H9 (cell line): ENCODE measurements at regions not wholly inside any gene's neighbourhood (a gene's known extent, or its start where the extent isn't known, plus 50 kb on each side); places are given as distances from the start of the nearest gene placed in this dataset.

Experiments
- DNase-seq: peaks from one replicate; pipeline ENCODE4 v3.0.0-alpha.2; 2017
- H2AFZ ChIP-seq: one replicate; pipeline ENCODE4 v1.6.1; 2013; ENCODE audit warnings: mild to moderate bottlenecking, low read length, control low read depth, moderate library complexity
- H2AK5ac ChIP-seq: 2 replicates; pipeline ENCODE4 v1.6.1; 2013; ENCODE audit warnings: low read length, control low read depth, mixed read lengths; ENCODE audit not compliant: insufficient read length
- H2BK120ac ChIP-seq: one replicate; pipeline ENCODE4 v1.6.1; 2013; ENCODE audit warnings: low read depth, mild to moderate bottlenecking, low read length, control low read depth, inconsistent platforms; ENCODE audit not compliant: poor library complexity, severe bottlenecking
- H2BK12ac ChIP-seq: 2 replicates; pipeline ENCODE4 v1.6.1; 2013; ENCODE audit warnings: low read length, control low read depth, mixed read lengths, low read depth; ENCODE audit not compliant: insufficient read length
- H2BK15ac ChIP-seq: 2 replicates; pipeline ENCODE4 v1.6.1; 2013; ENCODE audit warnings: low read depth, low read length, control low read depth
- H2BK20ac ChIP-seq: one replicate; pipeline ENCODE4 v1.6.1; 2013; ENCODE audit warnings: low read depth, mild to moderate bottlenecking, low read length, control low read depth, inconsistent platforms; ENCODE audit not compliant: poor library complexity, severe bottlenecking
- H2BK5ac ChIP-seq: 2 replicates; pipeline ENCODE4 v1.6.1; 2013; ENCODE audit warnings: low read length, control low read depth, mixed read lengths; ENCODE audit not compliant: insufficient read length
- H3K14ac ChIP-seq: 2 replicates; pipeline ENCODE4 v1.6.1; 2013; ENCODE audit warnings: low read length, control low read depth; ENCODE audit not compliant: insufficient read depth
- H3K18ac ChIP-seq: 2 replicates; pipeline ENCODE4 v1.6.1; 2013; ENCODE audit warnings: low read depth, mild to moderate bottlenecking, mixed read lengths, low read length, control low read depth; ENCODE audit not compliant: insufficient read length
- H3K23ac ChIP-seq: 2 replicates; pipeline ENCODE4 v1.6.1; 2013; ENCODE audit warnings: low read length, control low read depth, mixed read lengths, low read depth; ENCODE audit not compliant: insufficient read length
- H3K23me2 ChIP-seq: 2 replicates; pipeline ENCODE4 v1.6.1; 2013; ENCODE audit warnings: low read depth, mild to moderate bottlenecking, mixed read lengths, low read length, control low read depth; ENCODE audit not compliant: insufficient read length, poor library complexity, severe bottlenecking
- H3K27ac ChIP-seq: 2 replicates; pipeline ENCODE4 v1.5.1; 2013; ENCODE audit warnings: low read length, control low read depth, mixed read lengths, low read depth; ENCODE audit not compliant: insufficient read length
- H3K27me3 ChIP-seq: 2 replicates; pipeline ENCODE4 v1.6.1; 2013; ENCODE audit warnings: low read length, control low read depth, inconsistent platforms; ENCODE audit not compliant: insufficient read depth
- H3K4ac ChIP-seq: 2 replicates; pipeline ENCODE4 v1.6.1; 2013; ENCODE audit warnings: low read depth, mild to moderate bottlenecking, control low read depth, inconsistent platforms, low read length, moderate library complexity
- H3K4me1 ChIP-seq: 2 replicates; pipeline ENCODE4 v1.6.1; 2013; ENCODE audit warnings: low read length, control low read depth, inconsistent platforms; ENCODE audit not compliant: insufficient read depth
- H3K4me2 ChIP-seq: 2 replicates; pipeline ENCODE4 v1.6.1; 2013; ENCODE audit warnings: low read length, control low read depth, mixed read lengths; ENCODE audit not compliant: insufficient read length, insufficient read depth
- H3K56ac ChIP-seq: 2 replicates; pipeline ENCODE4 v1.6.1; 2013; ENCODE audit warnings: low read depth, mild to moderate bottlenecking, mixed read lengths, low read length, control low read depth; ENCODE audit not compliant: insufficient read length
- H3K79me1 ChIP-seq: 2 replicates; pipeline ENCODE4 v1.6.1; 2013; ENCODE audit warnings: low read depth, mild to moderate bottlenecking, moderate library complexity, low read length, control low read depth, inconsistent platforms; ENCODE audit not compliant: insufficient read depth, poor library complexity, severe bottlenecking
- H3K79me2 ChIP-seq: 2 replicates; pipeline ENCODE4 v1.6.1; 2013; ENCODE audit warnings: low read length, control low read depth, inconsistent platforms; ENCODE audit not compliant: insufficient read depth
- H3K9ac ChIP-seq: 2 replicates; pipeline ENCODE4 v1.6.1; 2013; ENCODE audit warnings: low read length, control low read depth, mixed read lengths; ENCODE audit not compliant: insufficient read length; ENCODE audit errors: extremely low read depth
- H3K9me3 ChIP-seq: one replicate; pipeline ENCODE4 v1.6.1; 2013; ENCODE audit warnings: low read depth, low read length, inconsistent platforms; ENCODE audit not compliant: control insufficient read depth
- H3T11ph ChIP-seq: one replicate; pipeline ENCODE4 v1.6.1; 2013; ENCODE audit warnings: mild to moderate bottlenecking, low read length, control low read depth, inconsistent platforms
- H4K20me1 ChIP-seq: one replicate; pipeline ENCODE4 v1.6.1; 2013; ENCODE audit not compliant: control insufficient read depth, insufficient read length, insufficient read depth
- H4K5ac ChIP-seq: 2 replicates; pipeline ENCODE4 v1.6.1; 2013; ENCODE audit warnings: low read depth, mild to moderate bottlenecking, mixed read lengths, low read length, control low read depth; ENCODE audit not compliant: insufficient read length
- H4K8ac ChIP-seq: replicated peaks from 2 replicates; pipeline ENCODE4 v1.6.1; 2013; ENCODE audit warnings: low read length, control low read depth, mixed read lengths, low read depth; ENCODE audit not compliant: insufficient read length
- H4K91ac ChIP-seq: 2 replicates; pipeline ENCODE4 v1.6.1; 2013; ENCODE audit warnings: low read depth, mild to moderate bottlenecking, moderate library complexity, mixed read lengths, low read length, control low read depth; ENCODE audit not compliant: insufficient read length
- H3K27ac Mint-ChIP-seq, 3 experiments: 2 replicates in 2 of 3; 3 replicates in 1 of 3; pipeline ENCODE4 v1.8.0; 2020 to 2021; ENCODE audit warnings: mixed read lengths in 3 of 3, mild to moderate bottlenecking in 1 of 3, moderate library complexity in 1 of 3
- H3K27me3 Mint-ChIP-seq: 2 replicates; pipeline ENCODE4 v1.8.0; 2021; ENCODE audit warnings: low read depth, mild to moderate bottlenecking, moderate library complexity, mixed read lengths
- H3K36me3 Mint-ChIP-seq, 3 experiments: 2 replicates in 2 of 3; 3 replicates in 1 of 3; pipeline ENCODE4 v1.8.0; 2020 to 2021; ENCODE audit warnings: low read depth in 3 of 3, mixed read lengths in 3 of 3; ENCODE audit not compliant: insufficient read depth in 1 of 3
- H3K4me1 Mint-ChIP-seq, 2 experiments: 2 replicates each; pipeline ENCODE4 v1.8.0; 2020; ENCODE audit warnings: mixed read lengths in 2 of 2
- H3K4me3 Mint-ChIP-seq, 2 experiments: 2 replicates in 1 of 2; 3 replicates in 1 of 2; pipeline ENCODE4 v1.8.0; 2020 to 2021; ENCODE audit warnings: mild to moderate bottlenecking in 2 of 2, mixed read lengths in 2 of 2, moderate library complexity in 1 of 2
- H3K9me3 Mint-ChIP-seq, 2 experiments: 2 replicates in 1 of 2; 3 replicates in 1 of 2; pipeline ENCODE4 v1.8.0; 2020; ENCODE audit warnings: mild to moderate bottlenecking in 2 of 2, mixed read lengths in 2 of 2, moderate library complexity in 1 of 2
- WGBS: extraction: QIAGEN DNeasy Blood & Tissue Kit; methylation state at CpG from one replicate; pipeline ENCODE4 v1.1.7; 2013; ENCODE audit warnings: missing lambda C conversion rate, low lambda C conversion rate, mixed read lengths; ENCODE audit not compliant: insufficient read length; ENCODE audit errors: extremely low coverage; 5-methylcytosine and 5-hydroxymethylcytosine counted together
- TF ChIP-seq, protein P1 (sequence below): fragments of 200-600 bp; sonication (generic); conservative IDR thresholded peaks from 3 replicates; pipeline ENCODE4 v1.8.0; 2021; ENCODE audit warnings: antibody characterized with exemption, mild to moderate bottlenecking

DNA sequence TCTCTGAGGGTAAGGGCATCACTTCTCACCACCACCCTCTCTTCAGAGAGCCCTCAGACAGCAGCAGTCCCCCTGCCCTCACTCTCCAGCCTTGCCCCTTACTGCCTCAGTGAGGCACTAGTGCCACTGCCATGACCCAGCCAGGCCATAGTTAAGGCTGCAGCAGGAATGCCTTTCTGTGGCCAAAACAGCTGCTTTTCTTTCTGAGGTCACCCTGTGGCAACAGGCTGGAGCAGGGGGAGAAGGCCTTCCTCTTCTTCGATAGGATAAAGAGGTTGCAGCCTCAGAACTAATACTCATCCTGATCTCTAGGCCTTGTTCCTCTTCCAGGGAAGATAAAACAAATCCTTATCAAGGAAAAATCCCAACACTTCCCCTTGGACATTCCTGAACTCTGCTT is 56.8 kb upstream of the ECI2 start:
- Histone ChIP-seq H2BK12ac (no peak overlapping the region), H3T11ph (no peak overlapping the region), H3K23me2 (no peaks in the 10 kb centered on the region), H2BK15ac (no peak overlapping the region), H2BK5ac (no peak overlapping the region), H4K8ac (no peak overlapping the region), H2BK20ac (no peak overlapping the region), H3K18ac (no peak overlapping the region), H4K5ac (no peak overlapping the region), H4K20me1 (no peaks in the 10 kb centered on the region), H3K14ac (no peak overlapping the region), H3K79me2 (no peaks in the 10 kb centered on the region), H2BK120ac (no peak overlapping the region), H3K4me1 (no peaks in the 10 kb centered on the region), H2AFZ (no peak overlapping the region), H3K9me3 (no peaks in the 10 kb centered on the region), H3K27me3 (no peaks in the 10 kb centered on the region), H3K9ac (no peak overlapping the region), H3K23ac (no peak overlapping the region), H3K4ac (no peak overlapping the region), H2AK5ac (no peak overlapping the region), H3K56ac (no peak overlapping the region), H3K4me2 (no peak overlapping the region), H4K91ac (no peak overlapping the region), H3K79me1 (no peaks in the 10 kb centered on the region), H3K27ac (no peak overlapping the region)
- DNase-seq, result no peak
- TF ChIP-seq, protein P1, sequence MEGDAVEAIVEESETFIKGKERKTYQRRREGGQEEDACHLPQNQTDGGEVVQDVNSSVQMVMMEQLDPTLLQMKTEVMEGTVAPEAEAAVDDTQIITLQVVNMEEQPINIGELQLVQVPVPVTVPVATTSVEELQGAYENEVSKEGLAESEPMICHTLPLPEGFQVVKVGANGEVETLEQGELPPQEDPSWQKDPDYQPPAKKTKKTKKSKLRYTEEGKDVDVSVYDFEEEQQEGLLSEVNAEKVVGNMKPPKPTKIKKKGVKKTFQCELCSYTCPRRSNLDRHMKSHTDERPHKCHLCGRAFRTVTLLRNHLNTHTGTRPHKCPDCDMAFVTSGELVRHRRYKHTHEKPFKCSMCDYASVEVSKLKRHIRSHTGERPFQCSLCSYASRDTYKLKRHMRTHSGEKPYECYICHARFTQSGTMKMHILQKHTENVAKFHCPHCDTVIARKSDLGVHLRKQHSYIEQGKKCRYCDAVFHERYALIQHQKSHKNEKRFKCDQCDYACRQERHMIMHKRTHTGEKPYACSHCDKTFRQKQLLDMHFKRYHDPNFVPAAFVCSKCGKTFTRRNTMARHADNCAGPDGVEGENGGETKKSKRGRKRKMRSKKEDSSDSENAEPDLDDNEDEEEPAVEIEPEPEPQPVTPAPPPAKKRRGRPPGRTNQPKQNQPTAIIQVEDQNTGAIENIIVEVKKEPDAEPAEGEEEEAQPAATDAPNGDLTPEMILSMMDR, result no peak
- Mint-ChIP-seq H3K27ac (no peak overlapping the region), H3K36me3 (peaks cover 0 to 11% (median 3%) of the 10 kb centered on the region in 3 experiments; a peak in 3 of 7 replicates), H3K9me3 (peaks cover 13 to 16% of the 10 kb centered on the region in 2 experiments; a peak in 4 of 5 replicates), H3K4me3 (no peak overlapping the region), H3K27me3 (no peaks in the 10 kb centered on the region; the same call in 1 of the 2 replicates), H3K4me1 (peaks cover 3 to 4% of the 10 kb centered on the region in 2 experiments; a peak in 2 of 4 replicates)
- WGBS, result no CpG with 5 or more reads among the region's 1 CpG
